GM13977 (cell line): ENCODE measurements at regions not wholly inside any gene's neighbourhood (a gene's known extent, or its start where the extent isn't known, plus 50 kb on each side); places are given as distances from the start of the nearest gene placed in this dataset.
"Not testable (repeated sequence)": the region's sequence is repeated elsewhere in the genome, so short reads cannot be mapped to it uniquely, and the experiment has no call there.

ENCODE experiments used
- DNase-seq: peaks from one replicate; pipeline ENCODE4 v3.0.0; 2012; ENCODE audit warnings: low spot score
- CTCF ChIP-seq: IDR thresholded peaks from 2 replicates; pipeline ENCODE4 v1.5.1; 2012; ENCODE audit warnings: mild to moderate bottlenecking, control low read depth; ENCODE audit not compliant: insufficient read depth; ENCODE audit errors: extremely low read depth, missing control alignments
- in situ Hi-C: fragments of 300-500 bp; cut with MboI; formaldehyde crosslinking; loops from one replicate; pipeline ENCODE4 v1.12.0; 2022; ENCODE audit warnings: low sequenced_read_pairs, low pct_unique_long_range_greater_than_20kb, mixed read lengths, inconsistent platforms; ENCODE audit not compliant: unreplicated experiment

GRCh38 chr2:88927128-88927527 is 235.7 kb downstream of the RPIA start:
- DNase-seq = no peak
- TF ChIP-seq CTCF = no peak

GRCh38 chr2:88930659-88931058 is 239.2 kb downstream of the RPIA start:
- no peak for DNase-seq
- TF ChIP-seq CTCF = no peak
- in situ Hi-C loops = no loop called here

More at GRCh38 chr2:88927128-88927527, 235.7 kb downstream of the RPIA start:
- in situ Hi-C loops = no loop called here

GRCh38 chr2:88932686-88933085 is 241.2 kb downstream of the RPIA start:
- TF ChIP-seq CTCF = no peak
- no peak for DNase-seq
- in situ Hi-C loops = no loop called here

GRCh38 chr2:88933091-88933490 is 241.6 kb downstream of the RPIA start:
- in situ Hi-C loops = no loop called here
- no peak for DNase-seq

GRCh38 chr2:88933980-88934379 is 242.5 kb downstream of the RPIA start:
- in situ Hi-C loops = no loop called here
- DNase-seq = no peak
- no peak for TF ChIP-seq CTCF

More at GRCh38 chr2:88933091-88933490, 241.6 kb downstream of the RPIA start:
- TF ChIP-seq CTCF = no peak

GRCh38 chr2:88941178-88941577 is 249.7 kb downstream of the RPIA start:
- DNase-seq, in situ Hi-C loops: not testable (repeated sequence)

- no peak for DNase-seq
- in situ Hi-C loops = no loop called here
- TF ChIP-seq CTCF = no peak
Observed at GRCh38 chr2:88942798-88943197, 251.3 kb downstream of the RPIA start.
